ENCODE measurements at regions not wholly inside any gene's neighbourhood (a gene's known extent, or its start where the extent isn't known, plus 50 kb on each side); places are given as distances from the start of the nearest gene placed in this dataset.
A peak's percentile ranks its signal among the peaks of the same experiment; 100 is the strongest.

GRCh38 chr7:9761224-9761623 is 1212.4 kb upstream of the PHF14 start:
- ATAC-seq (ENCODE audit: low FRiP score in 2 of 2) (no peak), DNase-seq (no peak)
- Histone ChIP-seq H3K27ac (no peak overlapping the region), H3K4me3 (no peak overlapping the region), H3K9me3 (no peaks in the 10 kb centered on the region), H3K36me3 (no peaks in the 10 kb centered on the region), H3K27me3 (no peaks in the 10 kb centered on the region), H3K4me1 (no peaks in the 10 kb centered on the region)
- TF ChIP-seq EP300 (IDR thresholded peaks at IDR 0.05) = no peak
- no peak for TF ChIP-seq POLR2A (IDR thresholded peaks at IDR 0.05)
- TF ChIP-seq, protein P1, sequence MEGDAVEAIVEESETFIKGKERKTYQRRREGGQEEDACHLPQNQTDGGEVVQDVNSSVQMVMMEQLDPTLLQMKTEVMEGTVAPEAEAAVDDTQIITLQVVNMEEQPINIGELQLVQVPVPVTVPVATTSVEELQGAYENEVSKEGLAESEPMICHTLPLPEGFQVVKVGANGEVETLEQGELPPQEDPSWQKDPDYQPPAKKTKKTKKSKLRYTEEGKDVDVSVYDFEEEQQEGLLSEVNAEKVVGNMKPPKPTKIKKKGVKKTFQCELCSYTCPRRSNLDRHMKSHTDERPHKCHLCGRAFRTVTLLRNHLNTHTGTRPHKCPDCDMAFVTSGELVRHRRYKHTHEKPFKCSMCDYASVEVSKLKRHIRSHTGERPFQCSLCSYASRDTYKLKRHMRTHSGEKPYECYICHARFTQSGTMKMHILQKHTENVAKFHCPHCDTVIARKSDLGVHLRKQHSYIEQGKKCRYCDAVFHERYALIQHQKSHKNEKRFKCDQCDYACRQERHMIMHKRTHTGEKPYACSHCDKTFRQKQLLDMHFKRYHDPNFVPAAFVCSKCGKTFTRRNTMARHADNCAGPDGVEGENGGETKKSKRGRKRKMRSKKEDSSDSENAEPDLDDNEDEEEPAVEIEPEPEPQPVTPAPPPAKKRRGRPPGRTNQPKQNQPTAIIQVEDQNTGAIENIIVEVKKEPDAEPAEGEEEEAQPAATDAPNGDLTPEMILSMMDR (IDR thresholded peaks at IDR 0.05) = no peak
- TF ChIP-seq POLR2AphosphoS5 (IDR thresholded peaks at IDR 0.05) = no peak
- 43 to 75% methylated on average over 2 of the region's 2 CpGs for WGBS, 2 donors

DNA sequence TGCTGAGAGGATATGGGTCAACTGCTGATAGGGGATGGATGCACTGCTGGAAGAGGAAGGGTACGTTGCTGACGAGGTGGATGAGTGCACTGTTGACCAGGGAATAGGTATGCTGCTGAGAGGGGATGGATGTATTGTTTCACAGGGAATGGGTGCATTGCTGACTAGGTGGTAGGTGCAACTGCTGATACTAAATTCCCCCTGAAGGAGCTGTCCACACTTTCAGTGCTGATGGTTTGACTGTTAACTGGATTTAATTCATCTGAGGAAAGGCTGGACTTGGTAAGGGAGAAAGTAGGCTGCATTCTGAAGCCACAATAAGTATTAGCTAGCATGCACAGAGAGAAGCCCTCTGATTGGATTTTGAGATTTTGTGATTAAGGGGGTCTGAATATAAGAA is 1196.8 kb upstream of the PHF14 start:
- Histone ChIP-seq H3K27ac (no peak overlapping the region), H3K4me3 (no peak overlapping the region), H3K27me3 (no peaks in the 10 kb centered on the region), H3K4me1 (no peaks in the 10 kb centered on the region), H3K36me3 (no peaks in the 10 kb centered on the region), H3K9me3 (peaks cover 0 to 8% (median 0%) of the 10 kb centered on the region in 4 donors)
- TF ChIP-seq POLR2AphosphoS5 (IDR thresholded peaks at IDR 0.05) (no peak), EP300 (IDR thresholded peaks at IDR 0.05) (no peak), POLR2A (IDR thresholded peaks at IDR 0.05) (no peak)
- TF ChIP-seq, protein P1 (IDR thresholded peaks at IDR 0.05) = no peak
- ATAC-seq (ENCODE audit: low FRiP score in 2 of 2) (peak in 1 of 2 donors; percentile 37), DNase-seq (no peak)
- WGBS, 2 donors = 77 to 83% methylated on average over 2 of the region's 2 CpGs

- no peaks in the 10 kb centered on the region for H3K36me3 ChIP-seq
- no peaks in the 10 kb centered on the region for H3K27me3 ChIP-seq
- no peak overlapping the region for H3K4me3 ChIP-seq
- ATAC-seq (ENCODE audit: low FRiP score in 2 of 2) (peak in 1 of 2 donors; percentile 57), DNase-seq (no peak)
- H3K4me1 ChIP-seq = no peaks in the 10 kb centered on the region
- TF ChIP-seq POLR2A (IDR thresholded peaks at IDR 0.05) (no peak), POLR2AphosphoS5 (IDR thresholded peaks at IDR 0.05) (no peak), EP300 (IDR thresholded peaks at IDR 0.05) (no peak)
- TF ChIP-seq, protein P1 (IDR thresholded peaks at IDR 0.05) = no peak
- WGBS, 2 donors = 85 to 92% methylated on average over 5 to 7 of the region's 7 CpGs
- no peak overlapping the region for H3K27ac ChIP-seq
- peaks cover 0 to 3% (median 0%) of the 10 kb centered on the region in 4 donors for H3K9me3 ChIP-seq
These were observed 1195.3 kb upstream of the PHF14 start for GRCh38 chr7:9778367-9778766.

DNA sequence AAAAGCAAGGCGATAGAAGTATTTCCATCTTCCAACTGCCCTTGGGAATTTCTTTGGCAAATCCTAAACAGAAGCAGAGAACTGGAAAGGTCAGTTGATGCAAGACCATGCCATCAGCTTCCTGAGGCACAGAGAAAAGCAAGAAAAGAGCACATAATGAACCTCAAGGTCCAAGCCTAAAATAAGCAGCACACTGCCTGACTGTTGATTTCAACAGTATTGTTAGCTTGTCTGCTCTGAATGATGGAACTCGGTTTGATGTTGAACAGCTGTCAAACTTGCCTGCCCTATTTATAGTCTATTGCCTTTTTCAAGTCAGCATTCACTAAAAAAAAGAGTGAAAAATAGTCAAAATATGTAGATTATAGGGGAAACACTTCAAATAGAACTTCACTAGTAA is 1192.0 kb upstream of the PHF14 start:
- TF ChIP-seq POLR2AphosphoS5 (IDR thresholded peaks at IDR 0.05) (no peak), POLR2A (IDR thresholded peaks at IDR 0.05) (no peak), EP300 (IDR thresholded peaks at IDR 0.05) (no peak)
- TF ChIP-seq, protein P1 (IDR thresholded peaks at IDR 0.05) = no peak
- Histone ChIP-seq H3K27ac (no peak overlapping the region), H3K27me3 (no peaks in the 10 kb centered on the region), H3K4me3 (no peak overlapping the region), H3K36me3 (no peaks in the 10 kb centered on the region), H3K4me1 (no peaks in the 10 kb centered on the region), H3K9me3 (peaks cover 0 to 3% (median 0%) of the 10 kb centered on the region in 4 donors)
- DNase-seq (no peak), ATAC-seq (ENCODE audit: low FRiP score in 2 of 2) (no peak)
- WGBS, 2 donors = 68 to 72% methylated on average over 2 of the region's 2 CpGs

- no peaks in the 10 kb centered on the region for H3K4me1 ChIP-seq
- no peak overlapping the region for H3K4me3 ChIP-seq
- H3K36me3 ChIP-seq = no peaks in the 10 kb centered on the region
- DNase-seq = no peak
- peaks cover 0 to 3% (median 0%) of the 10 kb centered on the region in 4 donors for H3K9me3 ChIP-seq
- TF ChIP-seq, protein P1 (IDR thresholded peaks at IDR 0.05) = no peak
- TF ChIP-seq POLR2AphosphoS5 (IDR thresholded peaks at IDR 0.05) (no peak), EP300 (IDR thresholded peaks at IDR 0.05) (no peak), POLR2A (IDR thresholded peaks at IDR 0.05) (no peak)
- no peak for ATAC-seq (ENCODE audit: low FRiP score in 2 of 2)
- no peaks in the 10 kb centered on the region for H3K27me3 ChIP-seq
- no peak overlapping the region for H3K27ac ChIP-seq
- WGBS, 2 donors = 78 to 80% methylated on average over 2 of the region's 2 CpGs
These were observed 1191.4 kb upstream of the PHF14 start for GRCh38 chr7:9782275-9782674.

Data from upper lobe of left lung (tissue), 6 donors.